ENCODE measurements at regions not wholly inside any gene's neighbourhood (a gene's known extent, or its start where the extent isn't known, plus 50 kb on each side); places are given as distances from the start of the nearest gene placed in this dataset.
"Not testable (repeated sequence)": the region's sequence is repeated elsewhere in the genome, so short reads cannot be mapped to it uniquely, and the experiment has no call there.

GRCh38 chr2:145800151-145801091 lies 1280.5 kb upstream of the ZEB2 start:
- DNase-seq (ENCODE audit: low read depth) = peak; percentile 41
- no peak overlapping the region for H3K4me3 ChIP-seq (ENCODE audit: low read length)
- TF ChIP-seq CTCF (conservative IDR thresholded peaks at IDR 0.05; ENCODE audit: low read depth, low read length) = no peak

GRCh38 chr2:145799595-145800108 lies 1279.7 kb upstream of the ZEB2 start:
- no peak overlapping the region for H3K4me3 ChIP-seq (ENCODE audit: low read length)
- no peak for DNase-seq (ENCODE audit: low read depth)
- TF ChIP-seq CTCF (conservative IDR thresholded peaks at IDR 0.05; ENCODE audit: low read depth, low read length) = no peak

- TF ChIP-seq CTCF (conservative IDR thresholded peaks at IDR 0.05; ENCODE audit: low read depth, low read length) = no peak
Measured at GRCh38 chr2:145798419-145798818, 1278.5 kb upstream of the ZEB2 start.

GRCh38 chr2:145797692-145798091 lies 1277.8 kb upstream of the ZEB2 start:
- DNase-seq (ENCODE audit: low read depth) = no peak
- H3K4me3 ChIP-seq (ENCODE audit: low read length) = no peak overlapping the region
- TF ChIP-seq CTCF (conservative IDR thresholded peaks at IDR 0.05; ENCODE audit: low read depth, low read length) = no peak

More at GRCh38 chr2:145798419-145798818, 1278.5 kb upstream of the ZEB2 start:
- DNase-seq (ENCODE audit: low read depth) = no peak
- H3K4me3 ChIP-seq (ENCODE audit: low read length) = no peak overlapping the region

GRCh38 chr2:145792745-145793144 lies 1272.8 kb upstream of the ZEB2 start:
- DNase-seq (ENCODE audit: low read depth) = no peak
- TF ChIP-seq CTCF (conservative IDR thresholded peaks at IDR 0.05; ENCODE audit: low read depth, low read length) = no peak
- H3K4me3 ChIP-seq (ENCODE audit: low read length) = no peak overlapping the region

- H3K4me3 ChIP-seq (ENCODE audit: low read length) = no peak overlapping the region
- TF ChIP-seq CTCF (conservative IDR thresholded peaks at IDR 0.05; ENCODE audit: low read depth, low read length) = no peak
- no peak for DNase-seq (ENCODE audit: low read depth)
Measured at GRCh38 chr2:145789636-145790035, 1269.7 kb upstream of the ZEB2 start.

- not testable (repeated sequence) for H3K4me3 ChIP-seq (ENCODE audit: low read length); DNase-seq (ENCODE audit: low read depth)
Measured at GRCh38 chr2:145787597-145788361, 1267.9 kb upstream of the ZEB2 start.

- DNase-seq (ENCODE audit: low read depth); H3K4me3 ChIP-seq (ENCODE audit: low read length): not testable (repeated sequence)
Measured at GRCh38 chr2:145782607-145783006, 1262.7 kb upstream of the ZEB2 start.
